ENCODE measurements at regions not wholly inside any gene's neighbourhood (a gene's known extent, or its start where the extent isn't known, plus 50 kb on each side); places are given as distances from the start of the nearest gene placed in this dataset.

- DNase-seq (ENCODE audit: low spot score): no peak
- Histone ChIP-seq H3K36me3 (no peaks in the 10 kb centered on the region), H3K27ac (no peak overlapping the region), H3K4me1 (replicated peaks) (no peaks in the 10 kb centered on the region), H3K4me3 (no peak overlapping the region), H3K27me3 (replicated peaks; ENCODE audit: insufficient read depth) (no peaks in the 10 kb centered on the region), H3K9me3 (no peaks in the 10 kb centered on the region)
- intact Hi-C loops (cut with DNase I): no loop called here
- 75% methylated on average over 3 of the region's 3 CpGs for WGBS
- no peak for TF ChIP-seq POLR2A (IDR thresholded peaks at IDR 0.05)
- TF ChIP-seq, protein P1, sequence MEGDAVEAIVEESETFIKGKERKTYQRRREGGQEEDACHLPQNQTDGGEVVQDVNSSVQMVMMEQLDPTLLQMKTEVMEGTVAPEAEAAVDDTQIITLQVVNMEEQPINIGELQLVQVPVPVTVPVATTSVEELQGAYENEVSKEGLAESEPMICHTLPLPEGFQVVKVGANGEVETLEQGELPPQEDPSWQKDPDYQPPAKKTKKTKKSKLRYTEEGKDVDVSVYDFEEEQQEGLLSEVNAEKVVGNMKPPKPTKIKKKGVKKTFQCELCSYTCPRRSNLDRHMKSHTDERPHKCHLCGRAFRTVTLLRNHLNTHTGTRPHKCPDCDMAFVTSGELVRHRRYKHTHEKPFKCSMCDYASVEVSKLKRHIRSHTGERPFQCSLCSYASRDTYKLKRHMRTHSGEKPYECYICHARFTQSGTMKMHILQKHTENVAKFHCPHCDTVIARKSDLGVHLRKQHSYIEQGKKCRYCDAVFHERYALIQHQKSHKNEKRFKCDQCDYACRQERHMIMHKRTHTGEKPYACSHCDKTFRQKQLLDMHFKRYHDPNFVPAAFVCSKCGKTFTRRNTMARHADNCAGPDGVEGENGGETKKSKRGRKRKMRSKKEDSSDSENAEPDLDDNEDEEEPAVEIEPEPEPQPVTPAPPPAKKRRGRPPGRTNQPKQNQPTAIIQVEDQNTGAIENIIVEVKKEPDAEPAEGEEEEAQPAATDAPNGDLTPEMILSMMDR (IDR thresholded peaks at IDR 0.05): no peak
- no peak for TF ChIP-seq POLR2AphosphoS5 (IDR thresholded peaks at IDR 0.05)
Measured at GRCh38 chr13:61908906-61909615, 493.4 kb upstream of the PCDH20 start.

DNA sequence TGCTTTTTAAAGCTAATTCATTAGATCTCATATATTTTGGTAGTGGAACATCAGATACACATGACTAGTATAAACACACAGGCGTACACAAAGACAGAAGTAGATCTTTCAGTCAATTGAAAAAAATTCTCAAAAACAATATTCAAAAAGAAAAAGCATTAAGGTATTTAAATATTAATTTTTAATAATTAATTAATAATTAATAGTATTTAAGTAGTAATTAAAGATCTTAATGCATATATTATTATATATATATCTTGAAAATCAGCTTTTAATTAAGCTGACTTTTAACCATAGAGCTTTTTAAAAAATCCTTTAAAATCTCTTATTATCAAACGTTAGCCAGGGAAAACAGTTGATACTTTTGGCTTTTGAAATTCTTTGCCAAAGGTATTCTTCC, 489.4 kb upstream of the PCDH20 start:
- no peak overlapping the region for H3K27ac ChIP-seq
- intact Hi-C loops (cut with DNase I): no loop called here
- H3K4me3 ChIP-seq: no peak overlapping the region
- H3K9me3 ChIP-seq: no peaks in the 10 kb centered on the region
- 84% methylated on average over 2 of the region's 2 CpGs for WGBS
- no peaks in the 10 kb centered on the region for H3K4me1 ChIP-seq (replicated peaks)
- DNase-seq (ENCODE audit: low spot score): no peak
- H3K27me3 ChIP-seq (replicated peaks; ENCODE audit: insufficient read depth): no peaks in the 10 kb centered on the region
- TF ChIP-seq POLR2AphosphoS5 (IDR thresholded peaks at IDR 0.05) (no peak), POLR2A (IDR thresholded peaks at IDR 0.05) (no peak)
- TF ChIP-seq, protein P1 (IDR thresholded peaks at IDR 0.05): no peak
- H3K36me3 ChIP-seq: no peaks in the 10 kb centered on the region

- Histone ChIP-seq H3K36me3 (no peaks in the 10 kb centered on the region), H3K4me3 (no peak overlapping the region), H3K27me3 (replicated peaks; ENCODE audit: insufficient read depth) (no peaks in the 10 kb centered on the region), H3K27ac (no peak overlapping the region), H3K9me3 (no peaks in the 10 kb centered on the region), H3K4me1 (replicated peaks) (no peaks in the 10 kb centered on the region)
- TF ChIP-seq POLR2AphosphoS5 (IDR thresholded peaks at IDR 0.05): no peak
- TF ChIP-seq POLR2A (IDR thresholded peaks at IDR 0.05): no peak
- TF ChIP-seq, protein P1 (IDR thresholded peaks at IDR 0.05): no peak
- no peak for DNase-seq (ENCODE audit: low spot score)
- intact Hi-C loops (cut with DNase I): no loop called here
Measured at GRCh38 chr13:61901946-61902541, 486.4 kb upstream of the PCDH20 start.

DNA sequence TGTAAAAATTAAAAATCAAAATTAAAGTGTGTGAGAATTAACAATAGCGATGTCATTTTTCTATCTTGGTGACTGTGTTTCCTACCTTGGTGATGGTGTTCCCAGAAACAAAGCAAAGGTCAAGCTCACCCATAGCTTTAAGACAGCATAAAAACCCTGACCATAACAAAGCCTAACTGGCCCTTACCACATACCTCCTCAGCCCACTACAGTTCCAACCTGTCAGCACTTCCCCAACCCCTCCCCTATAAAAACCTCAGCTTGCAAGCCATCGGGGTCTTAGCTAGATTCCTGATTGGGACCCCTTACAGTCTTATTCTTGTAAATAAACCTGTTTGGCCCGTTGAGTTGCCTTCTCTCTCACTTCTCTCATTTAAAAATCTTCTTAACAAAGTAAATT, 484.4 kb upstream of the PCDH20 start:
- Histone ChIP-seq H3K27ac (no peak overlapping the region), H3K4me1 (replicated peaks) (no peaks in the 10 kb centered on the region), H3K4me3 (no peak overlapping the region), H3K36me3 (no peaks in the 10 kb centered on the region), H3K9me3 (no peaks in the 10 kb centered on the region), H3K27me3 (replicated peaks; ENCODE audit: insufficient read depth) (no peaks in the 10 kb centered on the region)
- DNase-seq (ENCODE audit: low spot score): no peak
- 40% methylated on average over 3 of the region's 3 CpGs for WGBS
- intact Hi-C loops (cut with DNase I): no loop called here
- no peak for TF ChIP-seq POLR2AphosphoS5 (IDR thresholded peaks at IDR 0.05)
- no peak for TF ChIP-seq POLR2A (IDR thresholded peaks at IDR 0.05)
- TF ChIP-seq, protein P1 (IDR thresholded peaks at IDR 0.05): no peak

- intact Hi-C loops (cut with DNase I): no loop called here
- Histone ChIP-seq H3K4me3 (no peak overlapping the region), H3K27me3 (replicated peaks; ENCODE audit: insufficient read depth) (no peaks in the 10 kb centered on the region), H3K9me3 (no peaks in the 10 kb centered on the region), H3K36me3 (no peaks in the 10 kb centered on the region), H3K27ac (no peak overlapping the region), H3K4me1 (replicated peaks) (no peaks in the 10 kb centered on the region)
- DNase-seq (ENCODE audit: low spot score): no peak
- TF ChIP-seq POLR2AphosphoS5 (IDR thresholded peaks at IDR 0.05) (no peak), POLR2A (IDR thresholded peaks at IDR 0.05) (no peak)
- TF ChIP-seq, protein P1 (IDR thresholded peaks at IDR 0.05): no peak
- WGBS: 83% methylated on average over 2 of the region's 2 CpGs
Measured at GRCh38 chr13:61898207-61898606, 482.6 kb upstream of the PCDH20 start.

Measured in prostate gland (tissue), 2 donors.